HT-29 (cell line): ENCODE measurements at regions not wholly inside any gene's neighbourhood (a gene's known extent, or its start where the extent isn't known, plus 50 kb on each side); places are given as distances from the start of the nearest gene placed in this dataset.
A peak's percentile ranks its signal among the peaks of the same experiment; 100 is the strongest.

Experiments
- DNase-seq: peaks from one replicate; pipeline ENCODE4 v3.0.0-alpha.2; 2015; ENCODE audit warnings: low spot score

DNA sequence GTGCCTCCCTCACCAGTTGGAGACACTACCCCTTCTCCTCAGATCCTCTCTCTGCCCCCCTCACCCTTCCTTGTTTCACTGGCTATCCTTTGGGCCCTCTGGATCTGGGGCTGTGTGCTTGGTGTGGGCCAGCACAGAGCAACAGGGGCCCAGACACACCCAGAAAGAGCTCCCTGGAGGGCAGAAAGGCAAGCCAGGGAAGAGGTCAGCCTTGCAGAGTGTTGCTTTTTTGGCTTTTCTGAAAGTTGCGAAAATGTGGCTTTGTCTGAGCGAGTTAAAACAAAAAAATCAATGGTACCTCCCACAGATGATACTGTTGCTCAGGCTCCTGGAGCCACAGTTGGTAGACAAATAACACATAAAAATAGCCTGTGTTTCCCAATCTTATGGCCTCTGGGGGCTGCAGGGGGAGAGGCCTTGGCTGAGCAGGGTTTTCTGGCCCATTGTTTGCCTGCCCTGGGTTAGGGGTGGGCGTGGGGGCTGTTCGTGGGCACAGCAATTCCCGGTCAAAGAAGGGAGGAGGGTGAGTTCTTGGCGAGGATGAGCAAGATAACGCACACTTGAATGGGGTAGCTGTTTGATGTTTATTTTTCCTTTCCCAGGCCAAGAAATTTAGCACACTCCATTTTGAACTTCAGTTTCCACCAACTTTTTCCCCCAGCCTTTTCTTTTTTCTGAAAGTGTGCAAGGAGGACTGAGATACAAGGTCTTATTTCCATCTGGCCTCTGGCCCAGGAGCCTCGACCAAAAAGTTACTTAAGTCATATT, 167.0 kb upstream of the HAAO start:
- no peak for DNase-seq

GRCh38 chr2:42958741-42959233, 166.4 kb upstream of the HAAO start:
- DNase-seq: no peak

DNA sequence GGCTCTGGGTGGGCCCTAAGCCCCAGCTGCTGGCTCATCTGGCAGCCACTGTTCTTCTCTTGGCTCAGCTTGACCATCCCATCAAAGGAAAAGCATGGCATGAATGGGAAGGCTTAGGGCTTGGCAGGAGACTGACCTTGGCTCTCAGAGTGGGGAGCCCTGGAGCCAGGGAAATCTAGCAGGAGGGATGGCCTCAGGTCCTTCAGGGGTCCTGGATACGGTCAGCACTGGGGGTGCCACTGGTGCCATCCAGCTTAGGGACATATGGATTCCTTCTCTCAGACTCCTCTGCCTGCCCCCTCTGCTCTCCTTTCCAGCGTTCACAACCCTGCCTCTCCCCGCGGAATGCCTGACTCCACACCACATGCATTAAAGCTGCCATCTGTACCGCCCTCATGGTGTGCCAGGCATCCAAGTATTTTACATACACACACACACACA, 165.5 kb upstream of the HAAO start:
- no peak for DNase-seq

- DNase-seq: no peak
Measured at GRCh38 chr2:42957109-42957860, 164.9 kb upstream of the HAAO start.

DNA sequence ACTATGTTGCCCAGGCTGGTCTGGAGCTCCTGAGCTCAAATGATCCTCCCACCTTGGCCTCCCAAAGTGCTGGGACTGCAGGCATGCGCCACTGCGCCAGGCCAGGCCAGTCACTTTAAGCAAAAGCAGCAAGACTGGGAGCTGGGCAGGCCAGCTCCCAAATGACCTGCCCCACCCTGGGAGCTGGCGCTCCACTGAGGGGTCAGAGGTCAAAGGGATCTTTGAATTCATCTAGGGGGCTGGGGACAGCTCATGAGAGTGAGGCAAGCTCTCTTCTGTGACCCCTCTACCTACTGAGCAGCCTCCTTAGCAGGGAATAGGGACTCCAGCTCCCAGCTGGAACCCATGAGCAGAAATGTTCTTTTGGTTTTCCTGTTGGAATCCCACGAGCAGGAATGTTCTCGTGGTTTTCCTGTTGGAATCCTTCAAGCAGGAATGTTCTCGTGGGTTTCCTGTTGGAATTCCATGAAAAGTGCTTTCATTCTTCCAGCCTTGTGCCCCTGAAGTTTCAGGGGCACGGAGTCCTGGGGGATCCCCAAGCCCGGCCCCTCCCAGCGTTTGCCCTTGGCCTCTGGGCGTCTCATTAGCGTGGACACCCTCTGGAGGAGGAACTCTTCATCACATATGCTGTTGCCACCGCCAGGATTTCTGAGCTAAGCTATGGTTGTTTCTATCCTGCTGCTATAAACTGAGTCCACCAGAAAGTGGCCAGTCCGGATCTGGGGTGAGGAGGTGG, 162.0 kb upstream of the HAAO start:
- DNase-seq: no peak

DNA sequence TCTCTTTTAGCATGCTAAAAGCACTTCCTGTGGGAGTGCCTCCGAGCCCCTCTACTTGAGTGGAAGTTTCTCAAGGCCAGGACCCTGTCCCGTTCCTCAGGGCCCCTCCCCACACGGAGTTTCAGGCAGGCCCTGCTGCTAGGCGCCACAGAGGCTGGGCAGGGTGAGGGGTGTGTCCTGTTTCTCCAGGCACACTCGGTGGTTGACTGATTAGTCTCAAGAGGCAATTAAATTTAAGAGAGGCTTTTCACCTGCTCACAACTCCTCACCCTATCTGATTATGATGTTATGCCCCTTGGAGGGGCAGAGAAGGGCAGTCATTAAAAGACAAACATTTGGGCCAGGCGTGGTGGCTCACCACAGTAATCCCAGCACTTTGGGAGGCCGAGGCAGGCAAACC, 160.8 kb upstream of the HAAO start:
- no peak for DNase-seq

GRCh38 chr2:42951263-42951938, 159.0 kb upstream of the HAAO start:
- DNase-seq: no peak

DNA sequence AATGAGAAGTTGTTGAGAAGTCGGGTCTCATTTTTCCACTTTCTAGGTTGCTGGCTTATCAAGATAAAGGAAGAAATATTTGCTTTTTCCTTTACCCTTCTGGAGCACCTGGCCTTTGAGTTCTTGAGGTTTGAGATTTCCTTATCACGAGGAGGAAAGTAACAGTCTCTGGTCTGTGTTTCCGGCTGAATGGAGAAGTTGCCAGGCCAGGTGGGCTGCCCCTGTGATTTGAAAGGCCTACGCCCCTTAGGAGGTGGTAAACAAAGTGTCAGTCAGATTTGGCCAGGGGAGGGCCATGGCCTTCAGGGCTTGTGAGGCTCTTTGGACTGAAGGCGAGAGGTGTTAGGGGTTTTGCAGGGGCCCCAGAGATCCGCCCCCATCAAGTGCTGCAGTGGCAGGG, 156.7 kb upstream of the HAAO start:
- no peak for DNase-seq

DNA sequence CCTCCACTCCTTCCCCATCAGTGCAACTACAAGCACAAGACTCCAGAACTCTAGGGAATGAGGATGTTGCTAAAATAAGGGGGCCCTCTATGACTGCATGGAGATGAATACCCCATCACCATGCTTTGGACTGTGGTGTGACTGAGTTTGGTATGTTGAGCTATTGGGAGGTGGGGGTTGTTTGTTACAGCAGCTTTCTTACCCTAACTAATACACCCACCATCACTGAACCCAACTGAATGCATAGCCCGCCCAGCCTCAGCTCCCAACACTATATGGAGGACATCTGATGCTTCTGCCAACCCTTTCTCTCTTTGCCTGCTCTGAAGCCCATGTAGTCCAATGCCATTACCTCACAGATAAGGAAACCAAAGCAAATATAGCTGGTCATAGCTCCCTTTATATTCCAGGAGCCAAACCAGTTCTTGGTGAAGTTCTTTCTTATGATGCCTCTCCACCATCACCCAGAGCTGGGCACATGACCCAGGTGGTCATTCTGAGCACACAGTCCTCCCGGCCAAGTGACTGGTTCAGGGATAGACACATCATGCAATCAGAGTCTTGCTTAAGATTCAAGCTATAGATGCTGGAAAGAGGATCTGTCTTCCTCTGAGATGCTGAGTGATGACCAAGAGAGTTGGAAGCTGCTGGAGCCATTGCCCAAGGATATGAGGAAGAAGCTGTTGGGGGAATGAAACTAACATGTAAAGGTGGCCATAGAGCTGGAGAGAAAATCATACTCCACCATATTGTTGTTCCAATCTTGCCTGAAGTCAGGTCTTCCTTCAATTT, 155.6 kb upstream of the HAAO start:
- no peak for DNase-seq

DNA sequence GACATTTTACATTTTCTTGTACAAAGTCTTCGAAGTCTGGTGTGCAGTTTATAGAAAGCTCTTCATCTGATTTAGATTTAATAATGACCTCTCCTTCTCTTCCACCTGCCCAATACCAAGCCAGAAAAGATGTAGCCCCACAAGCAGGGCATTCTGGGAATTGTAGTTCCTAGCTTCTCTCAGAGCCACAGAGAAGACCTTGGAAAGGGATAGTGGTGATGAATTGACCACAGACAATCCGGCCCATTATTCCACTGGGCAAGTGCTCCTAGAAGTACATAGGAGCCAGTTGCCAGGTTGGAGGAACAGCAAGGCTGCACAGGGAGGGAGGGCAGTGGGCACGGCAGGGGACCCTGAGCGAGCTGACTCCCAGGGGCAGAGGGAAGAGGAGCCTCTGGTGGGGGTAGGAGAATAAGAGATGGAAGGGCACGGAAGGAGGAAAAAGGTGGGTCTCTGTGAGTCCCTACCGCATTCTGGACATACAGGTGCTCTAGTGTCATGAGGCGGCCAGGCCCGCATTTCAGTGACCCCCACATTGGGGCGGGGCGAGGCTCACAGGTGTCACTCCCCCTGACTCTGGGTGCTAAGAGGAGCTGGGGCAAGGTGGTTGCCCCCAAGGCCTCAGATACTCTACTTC, 152.5 kb upstream of the HAAO start:
- peak; percentile 45 for DNase-seq

GRCh38 chr2:42942990-42943493, 150.7 kb upstream of the HAAO start:
- DNase-seq: no peak

DNA sequence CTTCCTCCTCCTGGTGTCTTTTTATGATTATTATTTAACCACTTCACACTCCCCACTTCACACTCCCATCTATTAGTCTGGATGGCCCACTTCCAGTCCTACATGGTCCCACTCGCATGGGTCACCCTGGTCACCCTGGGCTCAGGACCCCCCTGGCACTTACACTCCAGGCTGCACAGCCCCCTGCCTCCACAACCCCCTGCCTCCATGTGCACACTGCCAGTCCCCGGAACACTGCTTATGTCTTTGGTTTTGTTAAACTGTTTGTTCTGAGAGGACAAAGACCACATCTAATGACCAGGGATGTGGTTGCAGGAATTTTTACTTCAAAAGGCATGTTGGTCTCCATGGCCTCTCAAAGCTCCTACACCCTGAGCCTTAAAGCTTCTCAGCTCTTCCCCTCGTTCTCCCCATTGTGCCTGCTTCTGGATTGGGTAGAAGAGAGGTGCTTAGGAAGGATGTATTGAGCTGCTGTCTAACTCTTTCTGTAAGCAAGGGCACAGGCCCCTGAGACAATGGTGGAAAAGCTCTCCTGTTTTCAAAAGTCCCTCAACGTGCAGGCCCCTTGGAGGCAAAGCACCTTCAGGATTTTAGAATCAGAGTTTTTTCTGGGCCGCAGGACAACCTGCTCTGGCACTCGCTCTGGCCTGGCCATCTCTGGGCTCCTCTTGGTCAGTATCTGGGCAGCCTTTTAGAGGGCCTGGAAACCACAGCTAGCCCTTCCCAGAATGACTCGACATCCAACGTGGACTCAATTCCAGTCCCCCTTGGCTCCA, 150.0 kb upstream of the HAAO start:
- no peak for DNase-seq

DNA sequence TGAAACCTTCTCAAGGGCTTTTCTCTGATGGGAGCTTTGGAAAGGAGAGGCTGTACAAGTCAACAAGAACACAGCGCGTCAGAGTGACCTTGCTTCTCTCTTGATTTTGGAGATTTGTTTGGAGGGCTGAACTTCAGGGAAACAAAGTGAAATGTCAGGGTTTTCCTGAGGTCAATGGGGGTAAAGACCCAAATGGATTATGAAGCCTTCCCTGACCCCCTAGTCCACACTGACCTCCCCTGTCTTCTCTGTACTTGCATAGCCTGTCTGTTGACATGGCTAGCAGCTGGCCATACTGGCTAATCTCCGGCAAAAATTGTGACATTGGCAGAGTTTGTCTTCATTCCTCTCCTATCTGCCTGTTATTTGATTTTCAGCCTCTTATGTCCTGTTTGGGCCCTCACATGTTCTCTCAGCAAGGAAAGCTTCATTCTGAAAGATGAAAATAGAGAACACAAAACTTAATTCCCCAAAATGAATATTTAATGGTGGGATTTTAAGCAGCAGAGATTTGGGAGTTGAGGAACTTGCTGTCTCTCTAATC, 149.3 kb upstream of the HAAO start:
- DNase-seq: no peak

- DNase-seq: no peak
Measured at GRCh38 chr2:42939411-42940206, 147.2 kb upstream of the HAAO start.

GRCh38 chr2:42938671-42939370, 146.4 kb upstream of the HAAO start:
- no peak for DNase-seq

DNA sequence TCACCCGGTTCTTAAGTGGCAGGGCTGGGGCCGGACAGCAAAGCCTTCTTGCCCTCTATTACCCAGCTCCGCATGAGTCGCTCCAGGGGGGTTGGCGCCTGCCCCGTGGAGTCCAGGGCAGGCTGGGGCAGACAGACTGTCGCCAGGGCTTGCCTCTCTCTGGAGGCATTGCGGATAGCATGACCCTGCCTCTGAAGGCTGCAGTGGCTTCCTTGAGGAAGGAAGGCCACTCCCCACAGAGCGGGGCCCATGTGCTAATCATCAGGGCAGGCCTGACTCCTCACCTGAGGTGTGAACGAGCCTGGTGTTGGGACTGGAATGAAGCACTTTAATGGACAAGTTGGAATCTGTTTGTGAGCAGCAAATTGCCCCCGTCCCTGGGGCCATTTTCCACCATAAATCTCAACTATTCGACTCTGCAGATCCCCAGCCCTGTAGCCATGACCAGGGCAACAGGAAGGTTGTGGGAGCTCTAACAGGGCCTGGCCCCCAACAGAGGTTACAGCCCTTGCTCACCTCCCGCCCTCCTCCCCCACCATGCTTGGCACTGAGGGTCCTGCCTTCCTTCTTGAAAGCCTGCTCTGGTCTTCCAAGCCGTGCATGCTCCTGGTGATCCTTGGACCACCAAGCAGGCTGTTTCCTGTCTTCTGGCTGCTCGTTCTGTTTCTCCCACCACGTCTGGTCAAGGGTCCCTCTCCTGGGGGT, 144.9 kb upstream of the HAAO start:
- no peak for DNase-seq
